ENCODE measurements at regions not wholly inside any gene's neighbourhood (a gene's known extent, or its start where the extent isn't known, plus 50 kb on each side); places are given as distances from the start of the nearest gene placed in this dataset.
"Not testable (repeated sequence)": the region's sequence is repeated elsewhere in the genome, so short reads cannot be mapped to it uniquely, and the experiment has no call there.

DNA sequence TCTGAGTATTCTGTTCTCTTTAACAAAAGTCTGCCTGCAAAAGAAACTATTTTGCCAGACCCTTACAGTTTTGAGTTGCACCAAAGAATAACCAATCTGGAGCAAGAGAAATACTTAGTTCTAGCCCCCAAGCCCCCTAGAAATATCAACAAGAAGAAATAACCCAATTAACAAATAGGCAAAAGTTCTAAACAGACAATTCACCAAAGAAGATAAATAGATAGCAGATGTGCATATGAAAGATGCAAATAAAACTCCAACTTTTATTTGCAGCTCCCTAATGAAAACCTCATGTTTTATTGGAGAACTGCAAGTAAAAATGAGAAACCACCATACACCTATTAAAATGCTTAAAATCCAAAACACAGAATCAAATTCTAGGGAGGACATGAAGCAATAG is 1308.0 kb downstream of the CDH11 start:
- H3K36me3 ChIP-seq (ENCODE audit: insufficient read depth, low read depth, low read length), result no peaks in the 10 kb centered on the region
- H3K4me1 ChIP-seq (ENCODE audit: insufficient read depth, low read length), result peaks cover 17% of the 10 kb centered on the region; the same call in 1 of the 2 replicates
- H3K27ac ChIP-seq (ENCODE audit: low read length), result no peak overlapping the region
- H3K27me3 ChIP-seq (ENCODE audit: insufficient read depth, low read length), result no peaks in the 10 kb centered on the region
- no peak overlapping the region for H3K9ac ChIP-seq (ENCODE audit: low read depth, low read length)
- H3K9me3 ChIP-seq (ENCODE audit: insufficient read depth, low read depth, low read length), result no peaks in the 10 kb centered on the region
- H3K4me3 ChIP-seq (ENCODE audit: low read length), result no peak overlapping the region

DNA sequence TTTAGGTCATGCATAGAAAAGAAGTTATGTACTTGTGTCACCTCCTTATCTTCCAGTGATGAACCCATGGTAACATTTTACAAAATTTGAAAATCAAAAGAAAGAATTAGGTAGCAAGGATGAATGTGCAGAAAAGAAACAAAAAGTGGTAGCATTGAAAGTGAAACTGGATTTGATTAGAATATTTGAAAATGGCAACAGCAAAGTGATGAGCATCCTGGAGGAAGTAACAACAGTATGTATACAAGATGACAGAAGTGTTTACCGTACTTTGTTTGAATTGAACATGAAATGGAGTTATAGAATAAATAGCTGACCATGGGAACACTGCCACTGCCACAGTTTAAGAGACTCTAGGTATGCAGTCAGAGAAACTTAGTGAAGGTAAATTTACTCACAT is 1313.1 kb downstream of the CDH11 start:
- Histone ChIP-seq H3K27me3 (ENCODE audit: insufficient read depth, low read length) (no peaks in the 10 kb centered on the region), H3K4me1 (ENCODE audit: insufficient read depth, low read length) (peaks cover 5% of the 10 kb centered on the region; the same call in 1 of the 2 replicates), H3K9me3 (ENCODE audit: insufficient read depth, low read depth, low read length) (no peaks in the 10 kb centered on the region), H3K4me3 (ENCODE audit: low read length) (no peak overlapping the region), H3K36me3 (ENCODE audit: insufficient read depth, low read depth, low read length) (no peaks in the 10 kb centered on the region), H3K27ac (ENCODE audit: low read length) (no peak overlapping the region), H3K9ac (ENCODE audit: low read depth, low read length) (no peak overlapping the region)

DNA sequence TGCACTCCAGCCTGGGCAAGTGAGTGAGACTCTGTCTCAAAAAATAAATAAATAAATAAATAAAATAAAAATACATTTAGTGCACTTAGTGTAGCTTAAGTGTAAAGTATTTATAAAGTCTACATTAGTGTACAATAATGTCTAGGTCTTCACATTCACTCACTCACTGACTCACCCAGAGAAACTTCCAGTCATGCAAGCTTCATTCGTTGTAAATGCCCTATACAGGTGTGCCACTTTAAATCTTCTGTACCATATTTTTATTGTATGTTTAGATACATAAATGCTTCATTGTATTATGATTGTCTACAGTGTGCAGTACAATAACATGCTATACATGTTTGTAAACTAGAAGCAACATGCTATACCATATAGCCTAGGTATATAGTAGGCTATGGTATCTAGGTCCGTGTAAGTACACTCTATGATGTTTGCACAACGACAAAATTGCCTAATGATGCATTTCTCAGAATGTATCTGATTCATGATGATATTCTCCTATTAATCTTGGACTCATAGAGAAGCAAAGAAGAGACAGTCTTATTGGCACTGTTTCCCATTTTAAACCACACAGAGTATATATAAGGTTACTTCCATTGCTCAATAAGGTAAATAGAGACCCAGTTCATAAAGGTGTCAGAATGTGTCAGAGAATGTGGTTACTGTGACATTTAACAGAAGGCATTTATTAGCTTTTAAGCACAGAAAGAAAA is 1314.9 kb downstream of the CDH11 start:
- Histone ChIP-seq H3K4me3 (ENCODE audit: low read length) (no peak overlapping the region), H3K9me3 (ENCODE audit: insufficient read depth, low read depth, low read length) (no peaks in the 10 kb centered on the region), H3K27me3 (ENCODE audit: insufficient read depth, low read length) (no peaks in the 10 kb centered on the region), H3K36me3 (ENCODE audit: insufficient read depth, low read depth, low read length) (no peaks in the 10 kb centered on the region), H3K4me1 (ENCODE audit: insufficient read depth, low read length) (no peaks in the 10 kb centered on the region), H3K9ac (ENCODE audit: low read depth, low read length) (no peak overlapping the region), H3K27ac (ENCODE audit: low read length) (no peak overlapping the region)

DNA sequence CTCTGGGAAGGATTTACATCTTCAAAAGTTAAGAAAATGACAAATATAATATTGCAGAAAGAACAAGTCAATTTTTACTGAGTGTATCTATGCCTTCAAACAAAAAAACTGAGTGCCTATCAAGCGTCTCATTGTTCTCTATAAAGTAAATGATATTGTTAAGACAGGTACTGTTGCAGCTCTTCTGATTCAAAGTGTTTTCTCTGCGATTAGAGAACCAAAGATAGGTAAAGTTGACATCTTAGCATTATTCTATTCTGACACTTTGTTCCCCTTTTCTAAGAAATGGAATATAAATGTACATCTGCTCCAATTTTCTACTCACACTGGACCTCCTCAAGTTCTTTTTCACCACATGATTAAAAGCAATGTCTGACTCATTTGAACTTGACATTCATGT is 1317.7 kb downstream of the CDH11 start:
- H3K9me3 ChIP-seq (ENCODE audit: insufficient read depth, low read depth, low read length), result no peaks in the 10 kb centered on the region
- H3K36me3 ChIP-seq (ENCODE audit: insufficient read depth, low read depth, low read length), result no peaks in the 10 kb centered on the region
- no peak overlapping the region for H3K4me3 ChIP-seq (ENCODE audit: low read length)
- H3K9ac ChIP-seq (ENCODE audit: low read depth, low read length), result no peak overlapping the region
- no peak overlapping the region for H3K27ac ChIP-seq (ENCODE audit: low read length)
- no peaks in the 10 kb centered on the region for H3K27me3 ChIP-seq (ENCODE audit: insufficient read depth, low read length)
- no peaks in the 10 kb centered on the region for H3K4me1 ChIP-seq (ENCODE audit: insufficient read depth, low read length)

DNA sequence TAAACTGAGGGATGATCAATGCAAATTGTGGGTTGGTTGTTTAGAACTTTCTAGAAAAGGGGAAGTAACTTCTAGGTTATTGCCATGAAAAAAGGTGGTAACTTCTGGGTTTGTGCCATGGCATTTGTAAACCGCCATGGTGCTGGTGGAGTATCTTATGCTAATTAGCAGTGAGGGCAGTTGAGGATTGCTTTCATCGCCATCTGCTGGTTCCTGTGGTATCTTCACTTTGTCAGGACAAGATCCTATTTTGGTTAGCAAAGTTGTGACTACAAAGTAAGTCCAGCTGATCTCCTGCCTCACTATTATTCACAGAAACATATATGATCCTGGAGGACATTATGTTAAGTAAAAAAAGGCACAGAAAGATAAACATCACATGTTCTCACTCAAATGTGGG is 1332.3 kb downstream of the CDH11 start:
- peaks cover 52% of the 10 kb centered on the region for H3K9me3 ChIP-seq (ENCODE audit: insufficient read depth, low read depth, low read length)
- H3K36me3 ChIP-seq (ENCODE audit: insufficient read depth, low read depth, low read length), result no peaks in the 10 kb centered on the region
- H3K27ac ChIP-seq (ENCODE audit: low read length), result no peak overlapping the region
- no peaks in the 10 kb centered on the region for H3K4me1 ChIP-seq (ENCODE audit: insufficient read depth, low read length)
- no peaks in the 10 kb centered on the region for H3K27me3 ChIP-seq (ENCODE audit: insufficient read depth, low read length)
- H3K9ac ChIP-seq (ENCODE audit: low read depth, low read length), result no peak overlapping the region
- H3K4me3 ChIP-seq (ENCODE audit: low read length), result no peak overlapping the region

DNA sequence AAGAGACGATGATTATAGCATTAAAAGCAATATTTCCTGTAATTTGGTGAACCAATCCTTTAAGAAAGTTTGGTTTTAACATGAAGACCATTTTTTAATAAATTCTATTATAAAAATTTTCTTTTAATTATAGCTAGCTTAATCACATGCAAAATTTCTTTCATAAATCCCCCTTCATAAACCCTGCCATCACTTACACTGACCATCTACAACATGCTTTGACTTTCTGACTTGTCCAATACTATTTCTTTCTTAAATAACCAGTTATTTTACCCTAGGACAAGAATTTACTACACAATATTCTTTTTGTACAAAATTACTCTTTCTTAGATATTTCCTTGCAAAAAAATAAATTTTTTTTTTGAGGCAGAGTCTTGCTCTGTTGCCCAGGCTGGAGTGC is 1334.8 kb downstream of the CDH11 start:
- no peaks in the 10 kb centered on the region for H3K36me3 ChIP-seq (ENCODE audit: insufficient read depth, low read depth, low read length)
- no peak overlapping the region for H3K9ac ChIP-seq (ENCODE audit: low read depth, low read length)
- no peak overlapping the region for H3K4me3 ChIP-seq (ENCODE audit: low read length)
- no peak overlapping the region for H3K27ac ChIP-seq (ENCODE audit: low read length)
- H3K27me3 ChIP-seq (ENCODE audit: insufficient read depth, low read length), result no peaks in the 10 kb centered on the region
- peaks cover 61% of the 10 kb centered on the region for H3K9me3 ChIP-seq (ENCODE audit: insufficient read depth, low read depth, low read length)
- no peaks in the 10 kb centered on the region for H3K4me1 ChIP-seq (ENCODE audit: insufficient read depth, low read length)

DNA sequence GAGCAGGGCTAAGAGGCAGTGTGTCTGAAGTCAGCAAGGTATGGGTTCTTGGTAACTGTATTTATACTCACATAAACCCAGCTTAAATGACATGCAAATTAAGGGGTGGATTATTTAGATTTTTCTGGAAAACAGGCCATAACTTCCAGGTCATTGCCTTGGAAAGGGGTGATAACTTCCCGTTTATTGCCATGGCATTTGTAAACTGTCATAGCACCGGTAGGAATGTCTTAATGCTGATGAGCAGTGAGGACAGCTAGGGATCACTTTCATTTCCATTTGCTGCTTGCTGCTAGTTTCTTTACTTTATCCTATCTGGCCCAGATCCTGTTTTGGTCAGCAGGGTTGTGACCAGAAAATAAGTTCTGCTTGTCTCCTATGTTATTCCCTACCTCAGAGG is 1336.7 kb downstream of the CDH11 start:
- Histone ChIP-seq H3K27me3 (ENCODE audit: insufficient read depth, low read length) (no peaks in the 10 kb centered on the region), H3K4me3 (ENCODE audit: low read length) (no peak overlapping the region), H3K36me3 (ENCODE audit: insufficient read depth, low read depth, low read length) (no peaks in the 10 kb centered on the region), H3K9ac (ENCODE audit: low read depth, low read length) (no peak overlapping the region), H3K9me3 (ENCODE audit: insufficient read depth, low read depth, low read length) (peaks cover 61% of the 10 kb centered on the region), H3K4me1 (ENCODE audit: insufficient read depth, low read length) (no peaks in the 10 kb centered on the region), H3K27ac (ENCODE audit: low read length) (no peak overlapping the region)

DNA sequence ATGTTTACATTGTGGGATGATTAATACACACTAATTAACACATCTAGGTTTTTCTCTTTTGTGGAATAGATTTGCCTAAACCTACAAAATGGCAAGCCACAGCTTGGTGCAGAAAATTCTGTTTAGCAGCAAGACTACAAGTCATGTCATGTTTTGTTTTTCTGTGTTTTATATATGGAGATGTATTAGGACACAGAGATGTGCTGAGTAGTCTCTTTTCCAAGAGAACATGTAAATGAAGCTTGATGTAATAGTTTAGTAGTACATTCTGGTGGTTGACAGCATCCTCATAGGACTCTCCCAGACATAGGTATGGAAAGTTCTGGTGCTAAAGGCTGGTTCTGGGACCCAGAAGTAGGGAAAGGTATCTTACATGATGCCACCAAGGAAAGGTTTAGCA is 1345.4 kb downstream of the CDH11 start:
- Histone ChIP-seq H3K4me1 (ENCODE audit: insufficient read depth, low read length) (no peaks in the 10 kb centered on the region), H3K27ac (ENCODE audit: low read length) (no peak overlapping the region), H3K4me3 (ENCODE audit: low read length) (no peak overlapping the region), H3K27me3 (ENCODE audit: insufficient read depth, low read length) (no peaks in the 10 kb centered on the region), H3K9ac (ENCODE audit: low read depth, low read length) (no peak overlapping the region), H3K9me3 (ENCODE audit: insufficient read depth, low read depth, low read length) (no peaks in the 10 kb centered on the region), H3K36me3 (ENCODE audit: insufficient read depth, low read depth, low read length) (no peaks in the 10 kb centered on the region)

DNA sequence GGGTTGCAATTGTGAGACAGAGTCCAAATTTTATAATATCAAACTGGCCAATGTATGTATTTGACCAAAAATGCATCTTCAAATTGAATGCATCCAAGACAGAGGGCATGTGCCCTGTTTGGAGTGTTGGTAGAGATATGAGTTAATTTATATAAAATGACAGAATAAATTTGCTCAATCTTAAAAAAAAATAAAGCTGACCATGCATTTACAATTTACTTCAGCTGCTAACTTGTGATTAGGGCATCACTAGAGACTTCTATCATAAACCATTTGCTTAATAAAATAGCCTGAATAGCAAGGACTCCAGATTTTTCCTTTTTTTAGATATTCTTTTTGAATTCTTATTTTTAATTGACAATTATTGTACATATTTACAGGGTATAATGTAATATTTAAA is 1345.8 kb downstream of the CDH11 start:
- Histone ChIP-seq H3K9me3 (ENCODE audit: insufficient read depth, low read depth, low read length) (no peaks in the 10 kb centered on the region), H3K4me1 (ENCODE audit: insufficient read depth, low read length) (no peaks in the 10 kb centered on the region), H3K27me3 (ENCODE audit: insufficient read depth, low read length) (no peaks in the 10 kb centered on the region), H3K27ac (ENCODE audit: low read length) (no peak overlapping the region), H3K4me3 (ENCODE audit: low read length) (no peak overlapping the region), H3K9ac (ENCODE audit: low read depth, low read length) (no peak overlapping the region), H3K36me3 (ENCODE audit: insufficient read depth, low read depth, low read length) (no peaks in the 10 kb centered on the region)

DNA sequence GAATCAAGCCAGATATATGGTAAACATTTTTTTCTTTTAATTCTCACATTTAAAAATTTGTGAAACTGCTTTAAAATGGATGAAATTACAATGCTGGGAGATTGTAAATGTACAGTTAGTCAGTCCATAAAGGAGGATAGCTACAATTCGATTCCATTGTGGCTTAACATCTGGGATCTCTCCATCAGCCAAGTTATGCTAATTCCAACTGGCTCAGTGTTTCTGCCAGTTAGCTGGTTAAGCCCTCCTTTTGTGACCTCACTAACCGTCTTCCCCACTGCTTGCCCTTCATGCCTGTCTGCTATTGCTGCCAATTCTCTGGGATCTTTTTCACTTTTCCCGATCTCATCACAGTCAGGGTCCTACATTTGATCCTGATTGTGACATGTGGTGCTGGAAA is 1347.6 kb downstream of the CDH11 start:
- H3K27ac ChIP-seq (ENCODE audit: low read length), result no peak overlapping the region
- no peaks in the 10 kb centered on the region for H3K27me3 ChIP-seq (ENCODE audit: insufficient read depth, low read length)
- H3K9me3 ChIP-seq (ENCODE audit: insufficient read depth, low read depth, low read length), result no peaks in the 10 kb centered on the region
- H3K36me3 ChIP-seq (ENCODE audit: insufficient read depth, low read depth, low read length), result no peaks in the 10 kb centered on the region
- H3K9ac ChIP-seq (ENCODE audit: low read depth, low read length), result no peak overlapping the region
- no peaks in the 10 kb centered on the region for H3K4me1 ChIP-seq (ENCODE audit: insufficient read depth, low read length)
- H3K4me3 ChIP-seq (ENCODE audit: low read length), result no peak overlapping the region

DNA sequence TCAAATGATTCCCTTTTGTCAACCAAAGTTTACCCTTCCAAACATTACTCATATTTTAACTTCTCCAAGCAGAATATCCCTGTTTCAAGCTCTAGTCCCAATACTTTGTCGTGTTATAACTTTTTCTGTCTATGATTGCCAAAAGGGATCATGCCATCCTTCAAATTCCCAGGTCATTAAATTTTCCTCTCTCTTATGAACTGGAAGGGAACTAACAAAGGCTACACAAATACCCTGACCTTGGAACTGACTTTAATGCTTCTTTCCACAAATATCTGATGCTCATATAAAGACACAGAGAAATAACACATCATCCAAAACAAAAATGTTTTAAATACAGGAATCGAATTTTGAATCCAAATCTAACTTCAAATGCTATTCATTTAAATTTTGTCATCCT is 1352.7 kb downstream of the CDH11 start:
- H3K4me1 ChIP-seq (ENCODE audit: insufficient read depth, low read length), result no peaks in the 10 kb centered on the region

DNA sequence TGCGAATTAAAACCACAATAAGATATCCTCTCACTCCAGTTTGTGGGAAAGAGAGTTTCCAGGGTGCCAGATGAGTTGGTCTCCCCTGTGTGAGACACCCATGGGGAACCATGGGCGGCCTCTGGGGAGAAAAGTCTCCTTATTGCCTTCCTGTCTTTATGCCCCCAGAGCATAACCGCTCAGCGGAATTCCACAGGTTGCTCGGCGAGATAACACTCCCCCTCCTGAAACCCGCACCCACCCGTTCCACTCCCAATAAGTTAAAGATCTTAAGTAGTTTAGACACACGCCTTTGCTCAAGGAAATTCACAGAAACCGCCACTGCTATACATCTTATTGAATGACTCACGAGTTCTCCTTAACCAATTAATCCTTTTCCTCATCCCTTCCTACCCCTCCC is 1361.6 kb downstream of the CDH11 start:
- H3K27ac ChIP-seq (ENCODE audit: low read length); H3K9me3 ChIP-seq (ENCODE audit: insufficient read depth, low read depth, low read length); H3K27me3 ChIP-seq (ENCODE audit: insufficient read depth, low read length); H3K4me1 ChIP-seq (ENCODE audit: insufficient read depth, low read length); H3K36me3 ChIP-seq (ENCODE audit: insufficient read depth, low read depth, low read length); H3K9ac ChIP-seq (ENCODE audit: low read depth, low read length); H3K4me3 ChIP-seq (ENCODE audit: low read length): not testable (repeated sequence)

More for the DNA sequence above, 1352.7 kb downstream of the CDH11 start:
- no peaks in the 10 kb centered on the region for H3K9me3 ChIP-seq (ENCODE audit: insufficient read depth, low read depth, low read length)
- no peak overlapping the region for H3K4me3 ChIP-seq (ENCODE audit: low read length)
- H3K36me3 ChIP-seq (ENCODE audit: insufficient read depth, low read depth, low read length), result no peaks in the 10 kb centered on the region
- no peaks in the 10 kb centered on the region for H3K27me3 ChIP-seq (ENCODE audit: insufficient read depth, low read length)
- no peak overlapping the region for H3K9ac ChIP-seq (ENCODE audit: low read depth, low read length)
- no peak overlapping the region for H3K27ac ChIP-seq (ENCODE audit: low read length)

Data from iPS-20b (cell line).